ENCODE measurements at regions not wholly inside any gene's neighbourhood (a gene's known extent, or its start where the extent isn't known, plus 50 kb on each side); places are given as distances from the start of the nearest gene placed in this dataset.

DNA sequence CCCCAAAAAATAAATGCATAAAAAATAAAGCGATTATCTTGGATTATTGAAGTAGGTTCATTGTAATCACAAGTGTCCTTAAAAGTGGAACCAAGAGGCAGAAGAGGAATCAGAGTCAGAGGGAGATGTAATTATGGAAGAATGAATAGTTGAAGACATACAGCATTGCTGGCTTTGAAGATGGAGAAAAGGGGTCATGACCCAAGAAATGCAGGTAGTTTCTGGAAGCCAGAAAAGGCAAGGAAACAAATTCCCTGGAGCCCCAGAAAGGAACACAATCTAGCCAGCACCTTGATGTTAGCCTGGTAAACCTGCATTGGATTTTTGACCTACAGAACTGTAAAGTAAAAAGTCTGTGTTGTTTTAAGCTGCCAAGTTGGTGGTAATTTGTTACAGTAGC is 57.5 kb upstream of the PTGR2 start:
- TF ChIP-seq POLR2AphosphoS5 (IDR thresholded peaks at IDR 0.05; ENCODE audit: insufficient read depth in 1 of 2, low read depth in 1 of 2) (no peak), POLR2A (IDR thresholded peaks at IDR 0.05) (no peak)
- TF ChIP-seq, protein P1, sequence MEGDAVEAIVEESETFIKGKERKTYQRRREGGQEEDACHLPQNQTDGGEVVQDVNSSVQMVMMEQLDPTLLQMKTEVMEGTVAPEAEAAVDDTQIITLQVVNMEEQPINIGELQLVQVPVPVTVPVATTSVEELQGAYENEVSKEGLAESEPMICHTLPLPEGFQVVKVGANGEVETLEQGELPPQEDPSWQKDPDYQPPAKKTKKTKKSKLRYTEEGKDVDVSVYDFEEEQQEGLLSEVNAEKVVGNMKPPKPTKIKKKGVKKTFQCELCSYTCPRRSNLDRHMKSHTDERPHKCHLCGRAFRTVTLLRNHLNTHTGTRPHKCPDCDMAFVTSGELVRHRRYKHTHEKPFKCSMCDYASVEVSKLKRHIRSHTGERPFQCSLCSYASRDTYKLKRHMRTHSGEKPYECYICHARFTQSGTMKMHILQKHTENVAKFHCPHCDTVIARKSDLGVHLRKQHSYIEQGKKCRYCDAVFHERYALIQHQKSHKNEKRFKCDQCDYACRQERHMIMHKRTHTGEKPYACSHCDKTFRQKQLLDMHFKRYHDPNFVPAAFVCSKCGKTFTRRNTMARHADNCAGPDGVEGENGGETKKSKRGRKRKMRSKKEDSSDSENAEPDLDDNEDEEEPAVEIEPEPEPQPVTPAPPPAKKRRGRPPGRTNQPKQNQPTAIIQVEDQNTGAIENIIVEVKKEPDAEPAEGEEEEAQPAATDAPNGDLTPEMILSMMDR (IDR thresholded peaks at IDR 0.05), result no peak

Data from vagina (tissue), 2 donors.